ENCODE measurements at regions not wholly inside any gene's neighbourhood (a gene's known extent, or its start where the extent isn't known, plus 50 kb on each side); places are given as distances from the start of the nearest gene placed in this dataset.

- H3K9me3 ChIP-seq (ENCODE audit: control insufficient read depth, low read depth, low read length), result no peaks in the 10 kb centered on the region
- no peaks in the 10 kb centered on the region for H4K20me1 ChIP-seq (ENCODE audit: control insufficient read depth, extremely low read depth, insufficient read depth, low read length)
- FAIRE-seq, result no peak
- TF ChIP-seq EZH2 (IDR thresholded peaks at IDR 0.05; ENCODE audit: low read length) (no peak), CTCF (optimal IDR thresholded peaks at IDR 0.05 in 1 of 3, IDR thresholded peaks at IDR 0.05 in 1 of 3, conservative IDR thresholded peaks at IDR 0.05 in 1 of 3; ENCODE audit: extremely low read depth in 1 of 3, insufficient read depth in 2 of 3, low read length in 3 of 3) (no peak)
- no peak for DNase-seq (ENCODE audit: low read depth, low spot score)
- no peaks in the 10 kb centered on the region for H3K9me1 ChIP-seq (ENCODE audit: control insufficient read depth, extremely low read depth, insufficient read depth, low read length)
- H3K36me3 ChIP-seq (ENCODE audit: control insufficient read depth in 2 of 2, extremely low read depth in 1 of 2, insufficient read depth in 2 of 2, low read length in 2 of 2), result no peaks in the 10 kb centered on the region
- no peaks in the 10 kb centered on the region for H3K79me2 ChIP-seq (ENCODE audit: control insufficient read depth, insufficient read depth, low read length)
- dilution Hi-C loops (cut with MboI; ENCODE audit: extremely low pct_ligation_motif_present, low sequenced_read_pairs), result no loop called here
- no peak overlapping the region for H3K4me2 ChIP-seq (ENCODE audit: control insufficient read depth, extremely low read depth, insufficient read depth, low read depth, low read length)
- H3K9ac ChIP-seq (ENCODE audit: control insufficient read depth, extremely low read depth, insufficient read depth, low read length), result no peak overlapping the region
- H2AFZ ChIP-seq (ENCODE audit: control insufficient read depth, low read length), result no peak overlapping the region
- no peaks in the 10 kb centered on the region for H3K4me1 ChIP-seq (ENCODE audit: control insufficient read depth, extremely low read depth, insufficient read depth, low read length)
- no peak overlapping the region for H3K27ac ChIP-seq (ENCODE audit: control insufficient read depth, insufficient read depth, low read length)
- H3K4me3 ChIP-seq (ENCODE audit: control insufficient read depth in 2 of 3, extremely low read depth in 1 of 3, insufficient read depth in 2 of 3, low read depth in 1 of 3, low read length in 3 of 3), result no peak overlapping the region
- H3K27me3 ChIP-seq (ENCODE audit: control insufficient read depth, extremely low read depth, insufficient read depth, low read length), result no peaks in the 10 kb centered on the region
Observed at GRCh38 chr9:81183761-81184160, 505.6 kb downstream of the TLE1 start.

DNA sequence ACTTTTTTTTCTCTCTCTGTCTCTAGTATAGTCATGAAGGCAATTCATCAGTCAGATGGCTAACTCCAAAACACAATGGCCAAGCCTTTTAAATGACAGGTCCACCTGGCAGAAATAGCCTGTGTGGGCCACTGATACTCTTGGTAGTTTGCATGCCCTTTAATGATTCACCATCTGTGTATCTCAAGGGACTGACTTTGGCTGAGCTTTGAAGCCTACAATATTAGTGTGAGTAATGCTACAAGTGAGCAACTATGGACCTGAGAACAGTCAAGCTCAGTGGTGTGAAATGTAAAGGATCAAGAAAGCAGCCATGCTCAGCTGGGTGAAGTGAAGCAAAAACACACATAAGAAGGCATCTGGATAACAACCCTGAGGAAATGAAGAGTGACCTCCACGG lies 506.9 kb downstream of the TLE1 start:
- Histone ChIP-seq H3K4me3 (ENCODE audit: control insufficient read depth in 2 of 3, extremely low read depth in 1 of 3, insufficient read depth in 2 of 3, low read depth in 1 of 3, low read length in 3 of 3) (no peak overlapping the region), H4K20me1 (ENCODE audit: control insufficient read depth, extremely low read depth, insufficient read depth, low read length) (no peaks in the 10 kb centered on the region), H3K27ac (ENCODE audit: control insufficient read depth, insufficient read depth, low read length) (no peak overlapping the region), H3K4me1 (ENCODE audit: control insufficient read depth, extremely low read depth, insufficient read depth, low read length) (no peaks in the 10 kb centered on the region), H3K79me2 (ENCODE audit: control insufficient read depth, insufficient read depth, low read length) (no peaks in the 10 kb centered on the region), H3K4me2 (ENCODE audit: control insufficient read depth, extremely low read depth, insufficient read depth, low read depth, low read length) (no peak overlapping the region), H3K9ac (ENCODE audit: control insufficient read depth, extremely low read depth, insufficient read depth, low read length) (no peak overlapping the region), H3K9me3 (ENCODE audit: control insufficient read depth, low read depth, low read length) (no peaks in the 10 kb centered on the region), H3K27me3 (ENCODE audit: control insufficient read depth, extremely low read depth, insufficient read depth, low read length) (no peaks in the 10 kb centered on the region), H3K9me1 (ENCODE audit: control insufficient read depth, extremely low read depth, insufficient read depth, low read length) (no peaks in the 10 kb centered on the region), H2AFZ (ENCODE audit: control insufficient read depth, low read length) (no peak overlapping the region), H3K36me3 (ENCODE audit: control insufficient read depth in 2 of 2, extremely low read depth in 1 of 2, insufficient read depth in 2 of 2, low read length in 2 of 2) (no peaks in the 10 kb centered on the region)
- peak; percentile 68 for FAIRE-seq
- dilution Hi-C loops (cut with MboI; ENCODE audit: extremely low pct_ligation_motif_present, low sequenced_read_pairs), result no loop called here
- TF ChIP-seq CTCF (optimal IDR thresholded peaks at IDR 0.05 in 1 of 3, IDR thresholded peaks at IDR 0.05 in 1 of 3, conservative IDR thresholded peaks at IDR 0.05 in 1 of 3; ENCODE audit: extremely low read depth in 1 of 3, insufficient read depth in 2 of 3, low read length in 3 of 3) (no peak), EZH2 (IDR thresholded peaks at IDR 0.05; ENCODE audit: low read length) (no peak)
- no peak for DNase-seq (ENCODE audit: low read depth, low spot score)
